ENCODE measurements at regions not wholly inside any gene's neighbourhood (a gene's known extent, or its start where the extent isn't known, plus 50 kb on each side); places are given as distances from the start of the nearest gene placed in this dataset.

DNA sequence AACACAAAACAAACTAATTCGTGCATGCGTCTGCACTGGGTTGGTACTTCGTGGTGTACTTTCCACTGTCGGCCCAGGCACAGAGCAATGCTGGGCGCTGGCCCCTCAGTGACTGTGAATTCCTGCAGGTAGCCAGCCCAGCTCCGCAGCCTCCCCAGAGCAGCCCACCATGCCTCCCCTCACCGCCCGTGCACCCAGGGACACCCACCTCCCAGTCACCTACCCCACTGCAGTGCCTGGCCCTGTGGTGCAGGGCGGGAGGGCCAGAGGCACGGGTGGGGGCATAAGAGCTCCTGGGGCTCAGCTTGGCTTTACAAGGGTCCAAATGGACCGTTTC, 93.1 kb upstream of the ZNF507 start:
- H4K20me1 ChIP-seq (ENCODE audit: insufficient read depth, low read depth, low read length), result no peaks in the 10 kb centered on the region
- no peak overlapping the region for H3K4me2 ChIP-seq (ENCODE audit: low read depth, low read length, poor library complexity, severe bottlenecking)
- H3K9me2 ChIP-seq (replicated peaks; ENCODE audit: insufficient read depth, low read length), result no peaks in the 10 kb centered on the region
- no peaks in the 10 kb centered on the region for H3K79me2 ChIP-seq (ENCODE audit: low read length)
- no peaks in the 10 kb centered on the region for H3K27me3 ChIP-seq (ENCODE audit: low read length)
- H3K4me1 ChIP-seq (ENCODE audit: low read length), result no peaks in the 10 kb centered on the region
- H2AFZ ChIP-seq (ENCODE audit: low read length), result no peak overlapping the region
- no peak overlapping the region for H3K27ac ChIP-seq (ENCODE audit: low read length)
- no peaks in the 10 kb centered on the region for H3K36me3 ChIP-seq (ENCODE audit: insufficient read depth, low read length)
- H3K4me3 ChIP-seq (ENCODE audit: low read length), result no peak overlapping the region
- no peaks in the 10 kb centered on the region for H3K9me3 ChIP-seq (ENCODE audit: low read length)
- DNase-seq, result no peak
- H3K9ac ChIP-seq (ENCODE audit: low read length), result no peak overlapping the region

DNA sequence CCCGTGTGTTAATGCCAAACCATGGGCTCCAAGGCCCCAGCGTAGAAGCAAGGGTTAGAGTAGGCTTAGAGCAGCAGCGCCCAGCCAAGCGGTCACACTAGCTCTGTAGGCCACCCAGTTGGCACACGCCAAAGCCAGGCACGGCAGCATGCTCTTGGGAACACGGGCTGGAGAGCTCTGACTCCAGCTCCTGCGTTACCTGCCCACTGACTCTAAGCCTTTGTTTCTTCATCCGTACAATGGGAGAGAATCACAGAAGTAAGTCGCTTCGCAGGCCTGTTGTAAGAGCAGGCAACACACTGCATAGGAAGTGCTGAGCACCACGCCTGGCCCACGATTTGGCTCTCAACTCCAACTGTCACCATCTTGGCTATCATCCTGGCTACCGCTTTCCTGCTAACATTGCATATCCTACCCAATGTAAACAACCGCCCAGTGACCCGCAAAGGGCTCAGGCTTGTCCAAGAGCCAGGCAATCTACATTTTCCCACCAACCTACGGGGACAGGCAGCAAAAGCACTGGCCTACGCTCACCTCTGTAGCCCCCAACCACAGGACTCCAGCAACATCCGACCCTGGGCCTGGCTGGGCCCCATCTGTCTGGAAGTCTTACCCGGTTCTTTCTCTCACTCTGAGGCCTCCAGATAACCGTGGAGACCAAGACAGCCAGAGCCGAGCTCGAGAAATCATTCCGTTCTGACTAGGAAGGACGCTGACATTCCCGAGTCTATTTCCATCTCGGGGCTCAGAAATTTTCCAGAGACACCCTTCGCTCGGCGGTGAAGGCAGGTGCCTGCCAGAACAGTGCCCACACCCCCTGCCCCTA, 91.5 kb upstream of the ZNF507 start:
- Histone ChIP-seq H3K9me2 (replicated peaks; ENCODE audit: insufficient read depth, low read length) (no peaks in the 10 kb centered on the region), H4K20me1 (ENCODE audit: insufficient read depth, low read depth, low read length) (no peaks in the 10 kb centered on the region), H3K4me1 (ENCODE audit: low read length) (no peaks in the 10 kb centered on the region), H3K36me3 (ENCODE audit: insufficient read depth, low read length) (no peaks in the 10 kb centered on the region), H3K4me3 (ENCODE audit: low read length) (no peak overlapping the region), H2AFZ (ENCODE audit: low read length) (no peak overlapping the region), H3K9me3 (ENCODE audit: low read length) (no peaks in the 10 kb centered on the region), H3K27ac (ENCODE audit: low read length) (no peak overlapping the region), H3K9ac (ENCODE audit: low read length) (no peak overlapping the region), H3K4me2 (ENCODE audit: low read depth, low read length, poor library complexity, severe bottlenecking) (no peak overlapping the region), H3K79me2 (ENCODE audit: low read length) (no peaks in the 10 kb centered on the region), H3K27me3 (ENCODE audit: low read length) (no peaks in the 10 kb centered on the region)
- no peak for DNase-seq

DNA sequence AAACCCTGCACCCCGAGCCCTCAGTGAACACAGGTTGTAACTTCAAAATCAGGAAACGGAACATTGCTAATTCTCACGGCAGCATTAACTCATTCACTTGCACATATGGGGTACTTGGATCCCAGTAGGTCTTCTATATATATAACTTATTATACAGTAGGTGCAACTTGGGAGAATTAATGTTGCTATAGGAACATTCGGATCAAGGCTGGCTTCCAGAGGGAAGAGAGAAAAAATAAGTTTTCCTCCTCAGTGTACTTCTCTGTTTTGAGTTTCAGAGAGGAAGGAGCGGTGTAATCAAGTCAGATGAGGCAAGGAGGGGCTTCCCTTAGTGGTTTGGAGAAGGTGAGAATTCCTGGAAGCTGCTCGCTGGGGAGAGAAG, 90.9 kb upstream of the ZNF507 start:
- Histone ChIP-seq H3K4me1 (ENCODE audit: low read length) (no peaks in the 10 kb centered on the region), H3K4me3 (ENCODE audit: low read length) (no peak overlapping the region), H4K20me1 (ENCODE audit: insufficient read depth, low read depth, low read length) (no peaks in the 10 kb centered on the region), H2AFZ (ENCODE audit: low read length) (no peak overlapping the region), H3K36me3 (ENCODE audit: insufficient read depth, low read length) (no peaks in the 10 kb centered on the region), H3K4me2 (ENCODE audit: low read depth, low read length, poor library complexity, severe bottlenecking) (no peak overlapping the region), H3K9me2 (replicated peaks; ENCODE audit: insufficient read depth, low read length) (no peaks in the 10 kb centered on the region), H3K27me3 (ENCODE audit: low read length) (no peaks in the 10 kb centered on the region), H3K79me2 (ENCODE audit: low read length) (no peaks in the 10 kb centered on the region), H3K27ac (ENCODE audit: low read length) (no peak overlapping the region), H3K9me3 (ENCODE audit: low read length) (no peaks in the 10 kb centered on the region), H3K9ac (ENCODE audit: low read length) (no peak overlapping the region)
- DNase-seq, result no peak

DNA sequence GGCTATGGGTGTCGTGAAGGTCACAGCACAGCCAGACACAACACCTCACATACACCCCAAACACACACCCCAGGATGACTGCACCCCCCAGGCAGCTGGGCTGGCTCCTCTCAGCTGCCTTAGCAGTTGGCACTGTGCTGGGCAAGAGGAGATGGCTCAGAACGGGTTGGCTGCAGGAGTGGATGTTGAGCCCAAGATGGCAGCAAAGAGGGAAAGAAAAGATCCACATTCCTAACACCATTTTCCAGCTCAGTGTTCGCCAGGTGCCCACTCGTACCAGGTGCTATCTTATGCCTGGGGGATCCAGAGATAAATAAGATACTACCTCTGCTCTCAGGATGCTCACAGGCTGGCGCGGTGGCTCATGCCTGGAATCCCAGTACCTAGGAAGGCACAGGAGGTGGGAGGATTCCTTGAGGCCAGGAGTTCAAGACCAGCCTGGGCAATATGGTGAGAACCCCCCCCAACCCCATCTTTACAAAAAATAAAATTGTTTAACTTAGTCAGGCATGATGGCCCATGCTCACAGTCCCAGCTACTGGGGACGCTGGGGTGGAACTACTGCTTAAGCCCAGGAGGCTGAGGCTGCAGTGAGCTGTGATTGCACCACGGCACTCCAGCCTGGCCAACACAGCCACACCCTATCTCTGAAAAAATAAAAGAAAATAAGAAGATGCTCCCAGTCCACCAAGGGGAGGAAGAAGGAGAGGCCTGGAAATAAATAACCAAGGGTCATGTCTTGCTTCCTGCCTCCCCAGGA, 89.7 kb upstream of the ZNF507 start:
- Histone ChIP-seq H4K20me1 (ENCODE audit: insufficient read depth, low read depth, low read length) (no peaks in the 10 kb centered on the region), H3K9me3 (ENCODE audit: low read length) (no peaks in the 10 kb centered on the region), H3K4me1 (ENCODE audit: low read length) (no peaks in the 10 kb centered on the region), H3K4me2 (ENCODE audit: low read depth, low read length, poor library complexity, severe bottlenecking) (no peak overlapping the region), H3K4me3 (ENCODE audit: low read length) (no peak overlapping the region), H3K36me3 (ENCODE audit: insufficient read depth, low read length) (no peaks in the 10 kb centered on the region), H3K9me2 (replicated peaks; ENCODE audit: insufficient read depth, low read length) (no peaks in the 10 kb centered on the region), H2AFZ (ENCODE audit: low read length) (no peak overlapping the region), H3K27ac (ENCODE audit: low read length) (no peak overlapping the region), H3K79me2 (ENCODE audit: low read length) (no peaks in the 10 kb centered on the region), H3K27me3 (ENCODE audit: low read length) (no peaks in the 10 kb centered on the region), H3K9ac (ENCODE audit: low read length) (no peak overlapping the region)
- no peak for DNase-seq

DNA sequence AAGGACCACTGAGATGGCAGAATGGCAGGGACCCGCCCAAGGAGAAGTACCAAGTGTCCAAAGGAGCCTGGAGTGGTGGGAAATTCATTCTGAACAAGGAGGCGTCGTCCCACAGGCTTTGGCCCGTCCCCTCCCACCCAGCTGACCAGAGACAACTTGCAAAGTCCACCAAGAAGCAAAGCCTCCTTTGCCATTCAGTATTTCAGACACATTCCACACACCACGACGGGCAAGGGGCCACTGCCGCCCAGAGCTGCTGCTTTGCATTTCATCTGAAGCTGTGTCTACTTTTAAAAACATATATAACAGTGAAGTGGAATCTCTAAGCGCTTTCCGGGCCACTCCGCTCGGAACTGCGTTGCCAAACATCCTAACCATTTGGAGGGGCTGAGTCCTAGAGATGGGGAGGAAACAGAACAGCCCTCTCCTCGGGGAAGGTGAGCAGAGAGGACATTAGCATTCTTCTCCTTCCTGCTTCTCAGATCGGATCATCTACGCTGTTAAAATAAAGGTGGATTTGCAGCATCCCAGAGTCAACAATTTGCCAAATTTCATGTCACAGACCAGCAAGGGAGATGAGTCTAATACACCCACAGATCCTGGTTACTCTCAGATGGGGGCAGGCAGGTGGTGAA, 89.0 kb upstream of the ZNF507 start:
- Histone ChIP-seq H3K79me2 (ENCODE audit: low read length) (no peaks in the 10 kb centered on the region), H3K9me2 (replicated peaks; ENCODE audit: insufficient read depth, low read length) (no peaks in the 10 kb centered on the region), H2AFZ (ENCODE audit: low read length) (no peak overlapping the region), H3K27ac (ENCODE audit: low read length) (no peak overlapping the region), H3K4me3 (ENCODE audit: low read length) (no peak overlapping the region), H4K20me1 (ENCODE audit: insufficient read depth, low read depth, low read length) (no peaks in the 10 kb centered on the region), H3K9me3 (ENCODE audit: low read length) (no peaks in the 10 kb centered on the region), H3K4me1 (ENCODE audit: low read length) (no peaks in the 10 kb centered on the region), H3K9ac (ENCODE audit: low read length) (no peak overlapping the region), H3K36me3 (ENCODE audit: insufficient read depth, low read length) (no peaks in the 10 kb centered on the region), H3K27me3 (ENCODE audit: low read length) (no peaks in the 10 kb centered on the region), H3K4me2 (ENCODE audit: low read depth, low read length, poor library complexity, severe bottlenecking) (no peak overlapping the region)
- DNase-seq, result no peak

DNA sequence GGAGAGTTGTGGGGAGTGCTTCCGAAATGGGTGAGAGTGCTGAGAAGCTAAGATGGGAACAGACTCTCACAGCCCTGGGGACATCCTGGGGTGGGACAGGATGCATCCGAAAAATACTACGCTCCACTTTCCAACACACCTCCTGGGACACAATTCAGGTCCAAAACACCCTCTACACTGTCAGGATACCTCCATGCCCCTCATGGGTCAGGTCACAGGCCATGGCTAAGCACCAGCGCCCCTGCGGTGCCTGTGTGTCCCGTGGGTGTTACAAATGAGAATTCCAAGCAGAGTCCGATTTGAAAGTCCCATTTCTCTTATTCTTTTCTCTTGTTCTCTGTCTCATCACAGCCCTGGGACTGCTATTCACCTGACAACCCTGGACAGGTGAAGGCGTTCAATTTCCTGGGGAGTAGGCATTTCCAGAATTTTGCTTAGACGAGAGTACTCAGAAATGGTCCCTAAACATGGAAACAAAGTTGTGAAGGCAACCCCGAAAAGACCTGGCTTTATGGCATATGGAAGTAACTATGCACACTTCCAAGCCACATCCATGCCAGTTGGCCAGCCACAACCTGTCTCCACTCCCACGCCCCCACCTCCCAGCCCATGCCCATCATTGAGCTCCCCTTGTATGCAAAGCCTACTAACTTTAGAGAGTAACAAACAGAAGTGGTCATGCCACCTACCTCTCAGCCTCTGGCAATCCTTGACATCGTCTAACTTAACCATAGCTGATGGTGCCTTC, 87.9 kb upstream of the ZNF507 start:
- Histone ChIP-seq H3K27ac (ENCODE audit: low read length) (no peak overlapping the region), H4K20me1 (ENCODE audit: insufficient read depth, low read depth, low read length) (no peaks in the 10 kb centered on the region), H3K9me2 (replicated peaks; ENCODE audit: insufficient read depth, low read length) (no peaks in the 10 kb centered on the region), H3K36me3 (ENCODE audit: insufficient read depth, low read length) (no peaks in the 10 kb centered on the region), H3K9me3 (ENCODE audit: low read length) (no peaks in the 10 kb centered on the region), H3K79me2 (ENCODE audit: low read length) (no peaks in the 10 kb centered on the region), H2AFZ (ENCODE audit: low read length) (no peak overlapping the region), H3K4me2 (ENCODE audit: low read depth, low read length, poor library complexity, severe bottlenecking) (no peak overlapping the region), H3K9ac (ENCODE audit: low read length) (no peak overlapping the region), H3K27me3 (ENCODE audit: low read length) (no peaks in the 10 kb centered on the region), H3K4me3 (ENCODE audit: low read length) (no peak overlapping the region), H3K4me1 (ENCODE audit: low read length) (no peaks in the 10 kb centered on the region)
- DNase-seq, result no peak

DNA sequence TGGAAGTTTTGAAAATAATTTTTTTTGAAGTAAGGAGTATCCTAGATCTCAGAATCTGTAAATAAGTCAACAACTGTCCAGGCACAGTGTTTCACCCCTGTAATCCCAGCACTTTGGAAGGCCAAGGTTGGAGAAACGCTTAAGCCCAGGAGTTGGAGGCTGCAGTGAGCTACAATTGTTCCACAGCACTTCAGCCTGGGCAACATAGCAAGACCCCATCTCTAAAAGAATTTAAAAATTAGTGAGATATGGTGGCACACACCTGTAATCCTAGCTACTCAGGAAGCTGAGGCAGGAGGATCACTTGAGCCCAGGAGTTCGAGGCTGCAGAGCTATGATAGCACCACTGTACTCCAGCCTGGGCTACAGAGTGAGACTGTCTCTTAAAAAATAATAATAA, 87.2 kb upstream of the ZNF507 start:
- Histone ChIP-seq H3K36me3 (ENCODE audit: insufficient read depth, low read length) (no peaks in the 10 kb centered on the region), H2AFZ (ENCODE audit: low read length) (no peak overlapping the region), H3K9me3 (ENCODE audit: low read length) (no peaks in the 10 kb centered on the region), H3K4me2 (ENCODE audit: low read depth, low read length, poor library complexity, severe bottlenecking) (no peak overlapping the region), H3K79me2 (ENCODE audit: low read length) (no peaks in the 10 kb centered on the region), H3K4me1 (ENCODE audit: low read length) (no peaks in the 10 kb centered on the region), H3K27me3 (ENCODE audit: low read length) (no peaks in the 10 kb centered on the region), H3K27ac (ENCODE audit: low read length) (no peak overlapping the region), H3K4me3 (ENCODE audit: low read length) (no peak overlapping the region), H3K9ac (ENCODE audit: low read length) (no peak overlapping the region), H3K9me2 (replicated peaks; ENCODE audit: insufficient read depth, low read length) (no peaks in the 10 kb centered on the region), H4K20me1 (ENCODE audit: insufficient read depth, low read depth, low read length) (no peaks in the 10 kb centered on the region)
- no peak for DNase-seq

DNA sequence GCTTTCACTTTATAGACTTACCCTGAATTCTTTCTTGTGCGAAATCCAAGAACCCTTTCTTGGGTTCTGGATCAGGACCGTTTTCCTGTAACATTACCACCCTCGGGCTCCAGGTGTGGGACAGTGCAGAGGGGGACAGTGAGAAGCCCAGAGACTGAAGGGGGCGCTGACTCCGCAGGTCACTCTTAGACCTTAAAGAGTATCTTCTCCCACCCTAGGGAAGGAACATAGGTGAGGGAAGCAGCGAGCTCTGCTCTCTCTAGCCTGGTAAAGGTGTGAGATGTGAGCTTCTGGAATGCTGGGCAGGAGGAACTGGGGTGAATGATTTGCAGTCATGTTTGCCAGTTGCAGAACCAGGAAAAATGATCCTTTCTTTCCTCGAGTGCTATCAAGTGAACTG, 80.8 kb upstream of the ZNF507 start:
- H3K9me2 ChIP-seq (replicated peaks; ENCODE audit: insufficient read depth, low read length), result no peaks in the 10 kb centered on the region
- H3K9me3 ChIP-seq (ENCODE audit: low read length), result no peaks in the 10 kb centered on the region
- no peaks in the 10 kb centered on the region for H3K79me2 ChIP-seq (ENCODE audit: low read length)
- H4K20me1 ChIP-seq (ENCODE audit: insufficient read depth, low read depth, low read length), result no peaks in the 10 kb centered on the region
- no peak overlapping the region for H3K4me3 ChIP-seq (ENCODE audit: low read length)
- no peak for DNase-seq
- H3K9ac ChIP-seq (ENCODE audit: low read length), result no peak overlapping the region
- H3K36me3 ChIP-seq (ENCODE audit: insufficient read depth, low read length), result no peaks in the 10 kb centered on the region
- no peaks in the 10 kb centered on the region for H3K27me3 ChIP-seq (ENCODE audit: low read length)
- no peak overlapping the region for H2AFZ ChIP-seq (ENCODE audit: low read length)
- H3K27ac ChIP-seq (ENCODE audit: low read length), result no peak overlapping the region
- H3K4me2 ChIP-seq (ENCODE audit: low read depth, low read length, poor library complexity, severe bottlenecking), result no peak overlapping the region
- H3K4me1 ChIP-seq (ENCODE audit: low read length), result no peaks in the 10 kb centered on the region
